ENCODE measurements at regions not wholly inside any gene's neighbourhood (a gene's known extent, or its start where the extent isn't known, plus 50 kb on each side); places are given as distances from the start of the nearest gene placed in this dataset.

DNA sequence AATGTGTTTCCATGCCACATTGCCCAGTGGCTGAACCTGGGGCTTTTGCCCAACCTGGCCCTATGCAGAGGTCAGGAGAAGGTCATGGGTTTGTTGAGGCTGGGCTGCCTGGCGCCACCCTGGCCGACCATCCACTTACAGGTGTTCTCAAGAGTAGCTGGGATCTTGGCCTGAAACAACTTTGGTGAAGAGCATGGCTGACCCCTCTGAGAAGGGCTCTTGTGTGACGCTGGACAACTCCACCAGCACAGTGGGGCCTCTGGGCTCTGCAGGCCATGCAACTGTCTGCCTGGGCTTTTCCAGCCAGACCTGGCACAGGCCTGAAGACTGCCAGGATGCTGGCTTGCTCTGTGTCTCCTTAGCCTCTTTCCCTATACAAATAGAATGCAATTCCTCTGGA, 76.4 kb upstream of the ZNG1B start:
- TF ChIP-seq, protein P1, sequence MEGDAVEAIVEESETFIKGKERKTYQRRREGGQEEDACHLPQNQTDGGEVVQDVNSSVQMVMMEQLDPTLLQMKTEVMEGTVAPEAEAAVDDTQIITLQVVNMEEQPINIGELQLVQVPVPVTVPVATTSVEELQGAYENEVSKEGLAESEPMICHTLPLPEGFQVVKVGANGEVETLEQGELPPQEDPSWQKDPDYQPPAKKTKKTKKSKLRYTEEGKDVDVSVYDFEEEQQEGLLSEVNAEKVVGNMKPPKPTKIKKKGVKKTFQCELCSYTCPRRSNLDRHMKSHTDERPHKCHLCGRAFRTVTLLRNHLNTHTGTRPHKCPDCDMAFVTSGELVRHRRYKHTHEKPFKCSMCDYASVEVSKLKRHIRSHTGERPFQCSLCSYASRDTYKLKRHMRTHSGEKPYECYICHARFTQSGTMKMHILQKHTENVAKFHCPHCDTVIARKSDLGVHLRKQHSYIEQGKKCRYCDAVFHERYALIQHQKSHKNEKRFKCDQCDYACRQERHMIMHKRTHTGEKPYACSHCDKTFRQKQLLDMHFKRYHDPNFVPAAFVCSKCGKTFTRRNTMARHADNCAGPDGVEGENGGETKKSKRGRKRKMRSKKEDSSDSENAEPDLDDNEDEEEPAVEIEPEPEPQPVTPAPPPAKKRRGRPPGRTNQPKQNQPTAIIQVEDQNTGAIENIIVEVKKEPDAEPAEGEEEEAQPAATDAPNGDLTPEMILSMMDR (IDR thresholded peaks at IDR 0.05) = no peak
- no peak for TF ChIP-seq POLR2A (IDR thresholded peaks at IDR 0.05)

All from esophagus squamous epithelium (tissue), 4 donors.